Thyroid gland (tissue), 4 donors: ENCODE measurements at regions not wholly inside any gene's neighbourhood (a gene's known extent, or its start where the extent isn't known, plus 50 kb on each side); places are given as distances from the start of the nearest gene placed in this dataset.

Experiments
- DNase-seq, 2 donors: peaks; one replicate each; pipeline ENCODE4 v3.0.0-alpha.2; 2019
- H3K27ac ChIP-seq, 3 donors: fragments of 200-600 bp; sonication (generic); 1 replicate in 2 of 3; 2 replicates in 1 of 3; pipeline ENCODE4 v1.5.1; 2016 to 2019; ENCODE audit warnings: mild to moderate bottlenecking in 1 of 3, moderate library complexity in 1 of 3
- H3K27me3 ChIP-seq: fragments of 200-600 bp; sonication (generic); one replicate; pipeline ENCODE4 v1.5.1; 2019
- H3K36me3 ChIP-seq, 2 donors: fragments of 200-600 bp; sonication (generic); one replicate each; pipeline ENCODE4 v1.5.1; 2016 to 2019
- H3K4me1 ChIP-seq, 2 donors: fragments of 200-600 bp; sonication (generic); one replicate each; pipeline ENCODE4 v1.5.1; 2017 to 2019
- H3K4me3 ChIP-seq, 3 donors: fragments of 200-600 bp; sonication (generic); replicated peaks in 1 of 3; 1 replicate in 2 of 3; 2 replicates in 1 of 3; pipeline ENCODE4 v1.5.1; 2016; ENCODE audit warnings: mild to moderate bottlenecking in 1 of 3
- H3K9me3 ChIP-seq: fragments of 200-600 bp; sonication (generic); one replicate; pipeline ENCODE4 v1.5.1; 2017
- CTCF ChIP-seq, 6 experiments: fragments of 200-600 bp in 3 of 6; fragments of 450-650 bp in 3 of 6; sonication (generic) in 3 of 6; IDR thresholded peaks; one replicate each; pipeline ENCODE4 v1.5.1; 2016 to 2019; ENCODE audit warnings: antibody characterized with exemption in 6 of 6, mild to moderate bottlenecking in 2 of 6, inconsistent platforms in 1 of 6, moderate library complexity in 1 of 6
- POLR2A ChIP-seq, 2 donors: fragments of 450-650 bp; IDR thresholded peaks; one replicate each; pipeline ENCODE4 v1.6.1; 2017; ENCODE audit warnings: antibody characterized with exemption in 2 of 2, mild to moderate bottlenecking in 2 of 2, moderate library complexity in 1 of 2
- WGBS, 2 donors: methylation state at CpG; one replicate each; pipeline ENCODE4 v1.1.5; 2017; 5-methylcytosine and 5-hydroxymethylcytosine counted together
- intact Hi-C: fragments of 100-400 bp; cut with DNase I; formaldehyde crosslinking; loops from one replicate; pipeline ENCODE4 v1.15.1; 2023

- WGBS, 2 donors = 75 to 80% methylated on average over 1 of the region's 1 CpG
- H3K36me3 ChIP-seq = no peaks in the 10 kb centered on the region
- intact Hi-C loops = no loop called here
- no peak overlapping the region for H3K27ac ChIP-seq
- no peaks in the 10 kb centered on the region for H3K27me3 ChIP-seq
- no peaks in the 10 kb centered on the region for H3K9me3 ChIP-seq
- peak in 1 of 2 donors; percentile 11 for DNase-seq
- peaks cover 2 to 20% of the 10 kb centered on the region in 2 donors for H3K4me1 ChIP-seq
- H3K4me3 ChIP-seq = no peak overlapping the region
- TF ChIP-seq POLR2A (IDR thresholded peaks at IDR 0.05) = no peak
- no peak for TF ChIP-seq CTCF (IDR thresholded peaks at IDR 0.05)
Observed at GRCh38 chr5:171521219-171521633, 101.8 kb downstream of the FGF18 start.

- TF ChIP-seq CTCF (IDR thresholded peaks at IDR 0.05) (no peak), POLR2A (IDR thresholded peaks at IDR 0.05) (no peak)
- no peaks in the 10 kb centered on the region for H3K9me3 ChIP-seq
- H3K36me3 ChIP-seq = no peaks in the 10 kb centered on the region
- H3K27me3 ChIP-seq = no peaks in the 10 kb centered on the region
- no peak for DNase-seq
- H3K27ac ChIP-seq = no peak overlapping the region
- H3K4me3 ChIP-seq = no peak overlapping the region
- intact Hi-C loops = no loop called here
- H3K4me1 ChIP-seq = peaks cover 2 to 20% of the 10 kb centered on the region in 2 donors
- 88 to 89% methylated on average over 3 of the region's 3 CpGs for WGBS, 2 donors
Observed at GRCh38 chr5:171521679-171522078, 102.2 kb downstream of the FGF18 start.

- H3K27ac ChIP-seq = no peak overlapping the region
- H3K4me3 ChIP-seq = no peak overlapping the region
- no peaks in the 10 kb centered on the region for H3K9me3 ChIP-seq
- 93 to 97% methylated on average over 6 of the region's 6 CpGs for WGBS, 2 donors
- intact Hi-C loops = no loop called here
- TF ChIP-seq POLR2A (IDR thresholded peaks at IDR 0.05) = no peak
- TF ChIP-seq CTCF (IDR thresholded peaks at IDR 0.05) = no peak
- DNase-seq = no peak
- no peaks in the 10 kb centered on the region for H3K27me3 ChIP-seq
- no peaks in the 10 kb centered on the region for H3K36me3 ChIP-seq
- H3K4me1 ChIP-seq = peaks cover 2 to 20% of the 10 kb centered on the region in 2 donors
Observed at GRCh38 chr5:171523781-171524180, 104.3 kb downstream of the FGF18 start.

GRCh38 chr5:171524466-171524865 lies 105.0 kb downstream of the FGF18 start:
- Histone ChIP-seq H3K4me1 (peaks cover 2 to 20% of the 10 kb centered on the region in 2 donors), H3K27me3 (no peaks in the 10 kb centered on the region), H3K27ac (no peak overlapping the region), H3K9me3 (no peaks in the 10 kb centered on the region), H3K36me3 (no peaks in the 10 kb centered on the region), H3K4me3 (no peak overlapping the region)
- WGBS, 2 donors = 13 to 18% methylated on average over 7 to 14 of the region's 14 CpGs
- peak; percentile 11 to 41 for DNase-seq
- no peak for TF ChIP-seq POLR2A (IDR thresholded peaks at IDR 0.05)
- TF ChIP-seq CTCF (IDR thresholded peaks at IDR 0.05) = no peak
- intact Hi-C loops = no loop called here

GRCh38 chr5:171525085-171525484 lies 105.6 kb downstream of the FGF18 start:
- WGBS, 2 donors = 68 to 82% methylated on average over 3 to 4 of the region's 4 CpGs
- H3K27me3 ChIP-seq = no peaks in the 10 kb centered on the region
- no peak for DNase-seq
- H3K4me1 ChIP-seq = peaks cover 2 to 20% of the 10 kb centered on the region in 2 donors
- intact Hi-C loops = no loop called here
- TF ChIP-seq CTCF (IDR thresholded peaks at IDR 0.05) (no peak), POLR2A (IDR thresholded peaks at IDR 0.05) (no peak)
- H3K36me3 ChIP-seq = no peaks in the 10 kb centered on the region
- H3K9me3 ChIP-seq = no peaks in the 10 kb centered on the region
- no peak overlapping the region for H3K4me3 ChIP-seq
- H3K27ac ChIP-seq = no peak overlapping the region
